ENCODE measurements at regions not wholly inside any gene's neighbourhood (a gene's known extent, or its start where the extent isn't known, plus 50 kb on each side); places are given as distances from the start of the nearest gene placed in this dataset.
A peak's percentile ranks its signal among the peaks of the same experiment; 100 is the strongest.
"Not testable (repeated sequence)": the region's sequence is repeated elsewhere in the genome, so short reads cannot be mapped to it uniquely, and the experiment has no call there.

- DNase-seq = peak in 1 of 2 donors; percentile 12
- ATAC-seq = no peak
- intact Hi-C loops (cut with DNase I, micrococcal nuclease) = loop anchor here in 1 of 2 donors (10.0 kb wide), 1 partner anchor 242 kb away; the partner anchor contains the start of gene EFNB1
Measured at GRCh38 chrX:69066966-69067525, 98.2 kb downstream of the PJA1 start.

- DNase-seq = peak in 1 of 2 donors; percentile 13
- intact Hi-C loops (cut with DNase I, micrococcal nuclease) = loop anchor here in 1 of 2 donors (10.0 kb wide), 1 partner anchor 241 kb away; the partner anchor contains the start of gene EFNB1
Measured at GRCh38 chrX:69066021-69066757, 99.1 kb downstream of the PJA1 start.

GRCh38 chrX:69065451-69065850, 99.8 kb downstream of the PJA1 start:
- intact Hi-C loops (cut with DNase I, micrococcal nuclease) = loop anchor here in 1 of 2 donors (10.0 kb wide), 1 partner anchor 241 kb away; the partner anchor contains the start of gene EFNB1
- peak in 1 of 2 donors; percentile 9 for DNase-seq
- ATAC-seq = no peak

More at GRCh38 chrX:69066021-69066757, 99.1 kb downstream of the PJA1 start:
- ATAC-seq = no peak

- intact Hi-C loops (cut with DNase I, micrococcal nuclease) = loop anchor here in 1 of 2 donors (10.0 kb wide), 1 partner anchor 239 kb away; the partner anchor contains the start of gene EFNB1
- no peak for ATAC-seq
- peak in 1 of 2 donors; percentile 2 for DNase-seq
Measured at GRCh38 chrX:69063486-69063885, 101.8 kb downstream of the PJA1 start.

- intact Hi-C loops (cut with DNase I, micrococcal nuclease) = loop anchor here in 1 of 2 donors (10.0 kb wide), 1 partner anchor 238 kb away; the partner anchor contains the start of gene EFNB1
- ATAC-seq (no peak), DNase-seq (peak in 1 of 2 donors; percentile 3)
Measured at GRCh38 chrX:69062493-69062892, 102.8 kb downstream of the PJA1 start.

- peak in 1 of 2 donors; percentile 41 for DNase-seq
- intact Hi-C loops (cut with DNase I, micrococcal nuclease) = loop anchor here in 1 of 2 donors (10.0 kb wide), 1 partner anchor 236 kb away; the partner anchor contains the start of gene EFNB1
- peak; percentile 84 for ATAC-seq
Measured at GRCh38 chrX:69060631-69061408, 104.4 kb downstream of the PJA1 start.

- ATAC-seq = no peak
- DNase-seq = no peak
- intact Hi-C loops (cut with DNase I, micrococcal nuclease) = no loop called here
Measured at GRCh38 chrX:69055193-69055592, 110.1 kb downstream of the PJA1 start.

GRCh38 chrX:69054497-69054896, 110.8 kb downstream of the PJA1 start:
- ATAC-seq; DNase-seq; intact Hi-C loops (cut with DNase I, micrococcal nuclease): not testable (repeated sequence)

GRCh38 chrX:69051901-69052300, 113.4 kb downstream of the PJA1 start:
- intact Hi-C loops (cut with DNase I, micrococcal nuclease) = no loop called here
- ATAC-seq (no peak), DNase-seq (no peak)

- ATAC-seq (no peak), DNase-seq (no peak)
- intact Hi-C loops (cut with DNase I, micrococcal nuclease) = no loop called here
Measured at GRCh38 chrX:69050051-69050765, 115.0 kb downstream of the PJA1 start.

- no peak for DNase-seq
- intact Hi-C loops (cut with DNase I, micrococcal nuclease) = no loop called here
- ATAC-seq = no peak
Measured at GRCh38 chrX:69046996-69047490, 118.2 kb downstream of the PJA1 start.

GRCh38 chrX:69045616-69046345, 119.5 kb downstream of the PJA1 start:
- intact Hi-C loops (cut with DNase I, micrococcal nuclease) = no loop called here

GRCh38 chrX:69038816-69039215, 126.4 kb downstream of the PJA1 start:
- no peak for ATAC-seq

More at GRCh38 chrX:69045616-69046345, 119.5 kb downstream of the PJA1 start:
- ATAC-seq (no peak), DNase-seq (no peak)

GRCh38 chrX:69038188-69038587, 127.1 kb downstream of the PJA1 start:
- ATAC-seq = no peak
- DNase-seq = no peak
- intact Hi-C loops (cut with DNase I, micrococcal nuclease) = no loop called here

More at GRCh38 chrX:69038816-69039215, 126.4 kb downstream of the PJA1 start:
- intact Hi-C loops (cut with DNase I, micrococcal nuclease) = no loop called here
- no peak for DNase-seq

- ATAC-seq = no peak
- intact Hi-C loops (cut with DNase I, micrococcal nuclease) = no loop called here
- DNase-seq = no peak
Measured at GRCh38 chrX:69037786-69038185, 127.5 kb downstream of the PJA1 start.

- intact Hi-C loops (cut with DNase I, micrococcal nuclease) = no loop called here
- no peak for ATAC-seq
- DNase-seq = no peak
Measured at GRCh38 chrX:69036674-69037573, 128.3 kb downstream of the PJA1 start.

- DNase-seq = no peak
- no peak for ATAC-seq
Measured at GRCh38 chrX:69034451-69034850, 130.8 kb downstream of the PJA1 start.

More at GRCh38 chrX:69034451-69034850, 130.8 kb downstream of the PJA1 start:
- intact Hi-C loops (cut with DNase I, micrococcal nuclease) = no loop called here
